RWPE1 (cell line): ENCODE measurements at regions not wholly inside any gene's neighbourhood (a gene's known extent, or its start where the extent isn't known, plus 50 kb on each side); places are given as distances from the start of the nearest gene placed in this dataset.

Experiments
- CTCF ChIA-PET: fragments of 350-600 bp; sonication (Branson Sonifier 250); formaldehyde crosslinking; extraction: SDS; loops from one replicate; lab custom pipeline; 2021; lab: Yijun Ruan, JAX
- POLR2A ChIA-PET: fragments of 400-600 bp; formaldehyde crosslinking; extraction: SDS; loops from one replicate; lab custom pipeline; 2020; ENCODE audit warnings: antibody characterized with exemption; ENCODE audit not compliant: low non-redundant PET; lab: Yijun Ruan, JAX
- DNase-seq: peaks from one replicate; pipeline ENCODE4 v3.0.0; 2012; ENCODE audit warnings: low spot score
- H3K27ac ChIP-seq: fragments of 450-650 bp; 2 replicates; pipeline ENCODE4 v1.5.1; 2017
- TF ChIP-seq, protein P1 (sequence below): fragments of 450-650 bp; conservative IDR thresholded peaks from 2 replicates; pipeline ENCODE4 v1.5.1; 2017; ENCODE audit warnings: low read depth, mild to moderate bottlenecking

- CTCF ChIA-PET, result no interaction called here
- POLR2A ChIA-PET, result no interaction called here
- TF ChIP-seq, protein P1, sequence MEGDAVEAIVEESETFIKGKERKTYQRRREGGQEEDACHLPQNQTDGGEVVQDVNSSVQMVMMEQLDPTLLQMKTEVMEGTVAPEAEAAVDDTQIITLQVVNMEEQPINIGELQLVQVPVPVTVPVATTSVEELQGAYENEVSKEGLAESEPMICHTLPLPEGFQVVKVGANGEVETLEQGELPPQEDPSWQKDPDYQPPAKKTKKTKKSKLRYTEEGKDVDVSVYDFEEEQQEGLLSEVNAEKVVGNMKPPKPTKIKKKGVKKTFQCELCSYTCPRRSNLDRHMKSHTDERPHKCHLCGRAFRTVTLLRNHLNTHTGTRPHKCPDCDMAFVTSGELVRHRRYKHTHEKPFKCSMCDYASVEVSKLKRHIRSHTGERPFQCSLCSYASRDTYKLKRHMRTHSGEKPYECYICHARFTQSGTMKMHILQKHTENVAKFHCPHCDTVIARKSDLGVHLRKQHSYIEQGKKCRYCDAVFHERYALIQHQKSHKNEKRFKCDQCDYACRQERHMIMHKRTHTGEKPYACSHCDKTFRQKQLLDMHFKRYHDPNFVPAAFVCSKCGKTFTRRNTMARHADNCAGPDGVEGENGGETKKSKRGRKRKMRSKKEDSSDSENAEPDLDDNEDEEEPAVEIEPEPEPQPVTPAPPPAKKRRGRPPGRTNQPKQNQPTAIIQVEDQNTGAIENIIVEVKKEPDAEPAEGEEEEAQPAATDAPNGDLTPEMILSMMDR, result no peak
- DNase-seq, result no peak
- no peak overlapping the region for H3K27ac ChIP-seq
Observed at GRCh38 chr21:19368944-19369343, 965.4 kb upstream of the TMPRSS15 start.

GRCh38 chr21:19392390-19392789, 988.8 kb upstream of the TMPRSS15 start:
- DNase-seq, result no peak
- ChIA-PET POLR2A (no interaction called here), CTCF (no interaction called here)
- H3K27ac ChIP-seq, result no peak overlapping the region
- TF ChIP-seq, protein P1, result no peak

GRCh38 chr21:19400223-19400770, 996.7 kb upstream of the TMPRSS15 start:
- DNase-seq, result no peak
- CTCF ChIA-PET, result no interaction called here
- TF ChIP-seq, protein P1, result no peak
- POLR2A ChIA-PET, result interaction anchor here (0.7 kb wide), 1 partner anchor 311 kb away, joined by 8 read pairs; no protein-coding TSS in a partner anchor
- H3K27ac ChIP-seq, result no peak overlapping the region

GRCh38 chr21:19402870-19403269, 999.3 kb upstream of the TMPRSS15 start:
- ChIA-PET CTCF (no interaction called here), POLR2A (no interaction called here)
- no peak overlapping the region for H3K27ac ChIP-seq
- TF ChIP-seq, protein P1, result no peak
- DNase-seq, result no peak

DNA sequence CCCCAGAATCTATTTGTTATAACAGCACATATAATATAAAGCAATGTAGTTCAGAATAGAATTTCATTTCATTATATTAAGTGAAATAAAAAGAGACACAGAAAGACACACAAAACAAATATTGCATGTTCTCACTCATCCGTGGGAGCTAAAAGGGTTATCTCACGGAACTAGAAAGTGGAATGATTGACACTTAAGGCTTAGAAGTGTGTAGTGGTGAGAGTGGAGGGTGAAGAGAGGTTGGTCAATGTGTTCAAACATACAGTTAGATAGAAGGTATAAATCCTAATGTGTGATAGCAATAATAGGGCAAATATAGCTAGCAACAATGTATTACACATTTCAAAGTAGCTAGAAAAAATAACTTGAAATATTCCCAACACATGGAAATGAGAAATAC, 1001.7 kb upstream of the TMPRSS15 start:
- no peak for DNase-seq
- CTCF ChIA-PET, result no interaction called here
- POLR2A ChIA-PET, result no interaction called here
- H3K27ac ChIP-seq, result no peak overlapping the region
- TF ChIP-seq, protein P1, result no peak

- TF ChIP-seq, protein P1, result no peak
- POLR2A ChIA-PET, result no interaction called here
- H3K27ac ChIP-seq, result no peak overlapping the region
- CTCF ChIA-PET, result interaction anchor here (0.7 kb wide), 1 partner anchor 1660 kb away, joined by 3 read pairs; no protein-coding TSS in a partner anchor
- no peak for DNase-seq
Observed at GRCh38 chr21:19420565-19420964, 1017.0 kb upstream of the TMPRSS15 start.
